Gastrocnemius medialis (tissue), 4 donors: ENCODE measurements at regions not wholly inside any gene's neighbourhood (a gene's known extent, or its start where the extent isn't known, plus 50 kb on each side); places are given as distances from the start of the nearest gene placed in this dataset.

Source experiments
- POLR2A ChIP-seq, 2 donors: fragments of 450-650 bp; IDR thresholded peaks; one replicate each; pipeline ENCODE4 v1.6.1; 2017; ENCODE audit warnings: antibody characterized with exemption in 2 of 2, mild to moderate bottlenecking in 2 of 2, moderate library complexity in 2 of 2
- TF ChIP-seq, protein P1 (sequence below), 5 experiments: fragments of 450-650 bp in 3 of 5; fragments of 200-600 bp in 2 of 5; sonication (generic) in 2 of 5; IDR thresholded peaks in 4 of 5; conservative IDR thresholded peaks in 1 of 5; 1 replicate in 4 of 5; 2 replicates in 1 of 5; pipeline ENCODE4 v1.5.1; 2016 to 2019; ENCODE audit warnings: antibody characterized with exemption in 5 of 5, mild to moderate bottlenecking in 3 of 5, moderate library complexity in 3 of 5

DNA sequence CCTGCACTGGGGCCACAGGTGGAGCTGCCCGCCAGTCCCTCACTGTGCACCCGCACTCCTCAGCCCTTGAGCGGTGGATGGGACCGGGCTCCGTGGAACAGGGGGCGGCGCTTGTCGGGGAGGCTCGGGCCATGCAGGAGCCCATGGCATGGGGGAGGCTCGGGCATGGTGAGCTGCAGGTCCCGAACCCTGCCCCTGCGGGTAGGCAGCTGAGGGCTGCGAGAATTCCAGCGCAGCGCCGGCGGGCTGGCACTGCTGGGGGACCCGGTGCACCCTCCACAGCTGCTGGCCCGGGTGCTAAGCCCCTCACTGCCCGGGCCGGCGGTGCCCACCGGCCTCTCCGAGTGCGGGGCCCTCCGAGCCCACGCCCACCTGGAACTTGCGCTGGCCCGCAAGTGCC lies 877.5 kb upstream of the PCDH9 start:
- TF ChIP-seq, protein P1, sequence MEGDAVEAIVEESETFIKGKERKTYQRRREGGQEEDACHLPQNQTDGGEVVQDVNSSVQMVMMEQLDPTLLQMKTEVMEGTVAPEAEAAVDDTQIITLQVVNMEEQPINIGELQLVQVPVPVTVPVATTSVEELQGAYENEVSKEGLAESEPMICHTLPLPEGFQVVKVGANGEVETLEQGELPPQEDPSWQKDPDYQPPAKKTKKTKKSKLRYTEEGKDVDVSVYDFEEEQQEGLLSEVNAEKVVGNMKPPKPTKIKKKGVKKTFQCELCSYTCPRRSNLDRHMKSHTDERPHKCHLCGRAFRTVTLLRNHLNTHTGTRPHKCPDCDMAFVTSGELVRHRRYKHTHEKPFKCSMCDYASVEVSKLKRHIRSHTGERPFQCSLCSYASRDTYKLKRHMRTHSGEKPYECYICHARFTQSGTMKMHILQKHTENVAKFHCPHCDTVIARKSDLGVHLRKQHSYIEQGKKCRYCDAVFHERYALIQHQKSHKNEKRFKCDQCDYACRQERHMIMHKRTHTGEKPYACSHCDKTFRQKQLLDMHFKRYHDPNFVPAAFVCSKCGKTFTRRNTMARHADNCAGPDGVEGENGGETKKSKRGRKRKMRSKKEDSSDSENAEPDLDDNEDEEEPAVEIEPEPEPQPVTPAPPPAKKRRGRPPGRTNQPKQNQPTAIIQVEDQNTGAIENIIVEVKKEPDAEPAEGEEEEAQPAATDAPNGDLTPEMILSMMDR (IDR thresholded peaks at IDR 0.05 in 4 of 5, conservative IDR thresholded peaks at IDR 0.05 in 1 of 5), result no peak
- TF ChIP-seq POLR2A (IDR thresholded peaks at IDR 0.05), result no peak
